DOHH2 (cell line): ENCODE measurements at regions not wholly inside any gene's neighbourhood (a gene's known extent, or its start where the extent isn't known, plus 50 kb on each side); places are given as distances from the start of the nearest gene placed in this dataset.

Source experiments
- EZH2phosphoT487 ChIP-seq: fragments of 200-600 bp; sonication (generic); IDR thresholded peaks from 2 replicates; pipeline ENCODE4 v1.6.1; 2017; ENCODE audit warnings: borderline replicate concordance, mild to moderate bottlenecking, antibody characterized with exemption, low read length, moderate library complexity, mixed read lengths
- TF ChIP-seq, protein P1 (sequence below): fragments of 200-600 bp; sonication (generic); IDR thresholded peaks from one replicate; pipeline ENCODE4 v1.5.1; 2014; ENCODE audit warnings: antibody characterized with exemption, mild to moderate bottlenecking, low read depth, low read length; ENCODE audit not compliant: poor library complexity, severe bottlenecking

DNA sequence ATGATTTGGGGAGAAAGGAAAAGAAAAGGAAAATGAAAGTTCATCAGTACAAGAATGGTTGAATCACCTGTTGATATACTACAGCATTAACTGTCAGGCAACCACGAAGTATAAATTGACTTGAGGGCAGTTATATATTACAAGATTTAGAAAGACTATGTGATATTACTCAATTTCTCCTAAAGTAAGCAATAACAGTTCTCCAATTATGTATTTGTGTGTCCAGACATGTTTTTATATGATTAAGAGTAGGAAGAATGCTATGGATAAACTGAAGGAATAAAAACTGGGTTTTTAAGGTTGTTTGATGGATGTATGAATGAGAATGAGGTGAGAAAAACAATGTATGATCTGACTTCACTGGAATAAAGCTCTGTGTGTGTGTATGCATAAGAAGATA is 2234.4 kb downstream of the ARAP2 start:
- TF ChIP-seq, protein P1, sequence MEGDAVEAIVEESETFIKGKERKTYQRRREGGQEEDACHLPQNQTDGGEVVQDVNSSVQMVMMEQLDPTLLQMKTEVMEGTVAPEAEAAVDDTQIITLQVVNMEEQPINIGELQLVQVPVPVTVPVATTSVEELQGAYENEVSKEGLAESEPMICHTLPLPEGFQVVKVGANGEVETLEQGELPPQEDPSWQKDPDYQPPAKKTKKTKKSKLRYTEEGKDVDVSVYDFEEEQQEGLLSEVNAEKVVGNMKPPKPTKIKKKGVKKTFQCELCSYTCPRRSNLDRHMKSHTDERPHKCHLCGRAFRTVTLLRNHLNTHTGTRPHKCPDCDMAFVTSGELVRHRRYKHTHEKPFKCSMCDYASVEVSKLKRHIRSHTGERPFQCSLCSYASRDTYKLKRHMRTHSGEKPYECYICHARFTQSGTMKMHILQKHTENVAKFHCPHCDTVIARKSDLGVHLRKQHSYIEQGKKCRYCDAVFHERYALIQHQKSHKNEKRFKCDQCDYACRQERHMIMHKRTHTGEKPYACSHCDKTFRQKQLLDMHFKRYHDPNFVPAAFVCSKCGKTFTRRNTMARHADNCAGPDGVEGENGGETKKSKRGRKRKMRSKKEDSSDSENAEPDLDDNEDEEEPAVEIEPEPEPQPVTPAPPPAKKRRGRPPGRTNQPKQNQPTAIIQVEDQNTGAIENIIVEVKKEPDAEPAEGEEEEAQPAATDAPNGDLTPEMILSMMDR = no peak
- TF ChIP-seq EZH2phosphoT487 = no peak
